Mucosa of rectum (tissue), 2 donors: ENCODE measurements at regions not wholly inside any gene's neighbourhood (a gene's known extent, or its start where the extent isn't known, plus 50 kb on each side); places are given as distances from the start of the nearest gene placed in this dataset.

Experiments used
- H3K27ac ChIP-seq, 2 donors: one replicate each; pipeline ENCODE4 v1.7.0; 2013; ENCODE audit warnings: inconsistent platforms in 2 of 2, low read depth in 2 of 2, low read length in 2 of 2
- H3K27me3 ChIP-seq, 2 donors: one replicate each; pipeline ENCODE4 v1.7.0; 2013; ENCODE audit warnings: low read length in 2 of 2; ENCODE audit not compliant: control insufficient read depth in 2 of 2, insufficient read depth in 2 of 2
- H3K36me3 ChIP-seq, 2 donors: one replicate each; pipeline ENCODE4 v1.7.0; 2013; ENCODE audit warnings: low read length in 2 of 2; ENCODE audit not compliant: control insufficient read depth in 2 of 2, insufficient read depth in 2 of 2
- H3K4me1 ChIP-seq, 2 donors: one replicate each; pipeline ENCODE4 v1.7.0; 2013; ENCODE audit warnings: low read length in 2 of 2, mild to moderate bottlenecking in 1 of 2; ENCODE audit not compliant: control insufficient read depth in 2 of 2, insufficient read depth in 2 of 2
- H3K4me3 ChIP-seq, 2 donors: one replicate each; pipeline ENCODE4 v1.7.0; 2013; ENCODE audit warnings: low read length in 2 of 2
- H3K9ac ChIP-seq, 2 donors: one replicate each; pipeline ENCODE4 v1.7.0; 2013; ENCODE audit warnings: low read length in 2 of 2, low read depth in 1 of 2, mild to moderate bottlenecking in 1 of 2
- H3K9me3 ChIP-seq, 2 donors: one replicate each; pipeline ENCODE4 v1.7.0; 2013; ENCODE audit warnings: low read length in 2 of 2; ENCODE audit not compliant: control insufficient read depth in 2 of 2
- donor health status: healthy.
- donor health status: Normal muscosa, but diverticular disease.

- Histone ChIP-seq H3K4me3 (no peak overlapping the region), H3K9ac (no peak overlapping the region), H3K27me3 (no peaks in the 10 kb centered on the region), H3K27ac (no peak overlapping the region), H3K4me1 (peaks cover 9 to 11% of the 10 kb centered on the region in 2 donors), H3K9me3 (peaks cover 0 to 7% of the 10 kb centered on the region in 2 donors), H3K36me3 (no peaks in the 10 kb centered on the region)
Measured at GRCh38 chr9:108392877-108393276, 462.9 kb downstream of the ACTL7B start.

DNA sequence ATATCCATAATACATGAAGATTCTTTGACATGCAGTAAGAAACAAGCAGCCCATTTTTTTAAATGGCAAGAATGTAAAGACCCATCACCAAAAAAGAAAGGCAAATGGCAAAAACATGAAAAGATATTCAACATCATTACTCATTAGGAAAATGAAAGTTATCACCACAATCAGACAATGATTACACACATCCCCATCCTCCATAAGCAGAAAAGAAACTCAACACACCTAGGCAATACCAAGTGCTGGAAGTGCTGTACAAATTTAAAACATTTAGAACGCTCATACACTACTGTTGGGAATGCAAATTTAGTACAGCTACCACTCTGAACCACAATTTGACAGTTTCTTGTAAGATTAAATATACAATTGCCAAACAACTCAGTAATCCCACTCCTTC is 466.7 kb downstream of the ACTL7B start:
- Histone ChIP-seq H3K9ac (no peak overlapping the region), H3K4me3 (no peak overlapping the region), H3K9me3 (no peaks in the 10 kb centered on the region), H3K27ac (no peak overlapping the region), H3K4me1 (peaks cover 0 to 8% of the 10 kb centered on the region in 2 donors), H3K27me3 (no peaks in the 10 kb centered on the region), H3K36me3 (no peaks in the 10 kb centered on the region)

DNA sequence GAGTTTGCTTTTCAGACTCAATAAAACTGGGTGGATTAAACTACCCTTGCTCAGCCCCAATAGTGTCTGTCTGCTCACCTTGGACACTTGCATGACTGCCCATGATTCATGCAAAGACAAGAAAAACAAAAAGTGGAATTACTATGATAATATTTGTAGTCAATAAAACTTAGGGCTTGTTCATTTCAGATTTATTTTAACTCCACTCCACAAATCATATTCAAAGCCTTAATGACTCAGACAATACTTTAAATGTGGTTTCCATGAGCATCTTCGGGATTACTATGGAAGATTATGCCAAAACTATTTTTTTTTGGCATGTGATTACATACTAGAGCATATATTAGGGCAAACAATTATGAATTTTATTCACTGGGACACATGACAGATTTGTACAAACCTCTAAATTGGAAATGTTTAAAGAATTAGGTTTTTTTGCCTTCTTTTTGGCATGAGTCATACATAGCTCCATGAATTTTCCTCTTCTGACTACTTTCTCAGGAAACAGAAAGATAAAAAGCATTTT is 468.9 kb downstream of the ACTL7B start:
- no peaks in the 10 kb centered on the region for H3K27me3 ChIP-seq
- peaks cover 0 to 8% of the 10 kb centered on the region in 2 donors for H3K4me1 ChIP-seq
- H3K9me3 ChIP-seq = no peaks in the 10 kb centered on the region
- H3K9ac ChIP-seq = no peak overlapping the region
- H3K27ac ChIP-seq = no peak overlapping the region
- H3K36me3 ChIP-seq = no peaks in the 10 kb centered on the region
- no peak overlapping the region for H3K4me3 ChIP-seq

DNA sequence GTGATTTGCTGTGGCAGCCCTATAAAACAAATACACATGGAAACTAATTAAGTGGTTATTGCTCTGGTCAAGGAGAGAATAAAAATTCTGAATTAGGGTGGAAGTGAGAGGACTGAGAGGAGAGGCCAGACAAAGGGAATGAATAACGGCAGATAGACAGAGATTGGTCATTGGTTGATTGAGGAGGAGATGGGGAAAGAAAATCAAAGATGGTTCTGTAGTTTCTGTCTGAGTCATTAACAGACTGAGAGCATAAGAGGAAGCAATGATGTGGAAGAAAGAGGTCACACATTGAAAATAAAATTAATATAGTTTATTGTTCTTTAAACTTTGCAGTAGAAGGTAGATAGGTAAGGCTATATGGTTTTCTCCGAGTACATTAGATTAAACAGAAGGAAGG is 469.8 kb downstream of the ACTL7B start:
- no peak overlapping the region for H3K27ac ChIP-seq
- no peak overlapping the region for H3K4me3 ChIP-seq
- no peaks in the 10 kb centered on the region for H3K27me3 ChIP-seq
- peaks cover 0 to 8% of the 10 kb centered on the region in 2 donors for H3K4me1 ChIP-seq
- no peak overlapping the region for H3K9ac ChIP-seq
- no peaks in the 10 kb centered on the region for H3K9me3 ChIP-seq
- no peaks in the 10 kb centered on the region for H3K36me3 ChIP-seq

- no peak overlapping the region for H3K27ac ChIP-seq
- no peaks in the 10 kb centered on the region for H3K9me3 ChIP-seq
- no peak overlapping the region for H3K9ac ChIP-seq
- H3K27me3 ChIP-seq = no peaks in the 10 kb centered on the region
- no peaks in the 10 kb centered on the region for H3K36me3 ChIP-seq
- H3K4me3 ChIP-seq = no peak overlapping the region
- peaks cover 0 to 8% of the 10 kb centered on the region in 2 donors for H3K4me1 ChIP-seq
Measured at GRCh38 chr9:108383796-108384195, 472.0 kb downstream of the ACTL7B start.

DNA sequence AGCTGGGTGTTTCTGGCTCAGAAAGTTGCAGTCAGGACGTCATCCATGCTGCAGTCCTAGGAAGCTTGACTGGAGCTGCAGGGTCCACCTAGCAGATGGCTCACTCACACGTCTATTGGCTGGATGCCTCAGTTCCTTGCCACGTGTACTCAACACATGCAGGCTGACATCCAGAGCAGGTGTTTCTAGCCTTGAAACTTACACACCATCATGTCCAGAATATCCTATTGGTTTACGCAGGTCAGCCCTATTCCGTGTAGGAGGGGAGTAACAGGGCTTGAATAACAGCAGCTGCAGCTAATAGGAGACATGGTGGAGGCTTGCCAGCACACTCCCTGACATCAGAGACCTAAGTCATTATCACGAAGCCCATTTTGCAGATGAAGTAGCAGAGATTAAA is 473.5 kb downstream of the ACTL7B start:
- no peaks in the 10 kb centered on the region for H3K27me3 ChIP-seq
- no peaks in the 10 kb centered on the region for H3K9me3 ChIP-seq
- H3K4me3 ChIP-seq = no peak overlapping the region
- H3K4me1 ChIP-seq = peaks cover 0 to 8% of the 10 kb centered on the region in 2 donors
- H3K36me3 ChIP-seq = no peaks in the 10 kb centered on the region
- H3K9ac ChIP-seq = no peak overlapping the region
- H3K27ac ChIP-seq = no peak overlapping the region

DNA sequence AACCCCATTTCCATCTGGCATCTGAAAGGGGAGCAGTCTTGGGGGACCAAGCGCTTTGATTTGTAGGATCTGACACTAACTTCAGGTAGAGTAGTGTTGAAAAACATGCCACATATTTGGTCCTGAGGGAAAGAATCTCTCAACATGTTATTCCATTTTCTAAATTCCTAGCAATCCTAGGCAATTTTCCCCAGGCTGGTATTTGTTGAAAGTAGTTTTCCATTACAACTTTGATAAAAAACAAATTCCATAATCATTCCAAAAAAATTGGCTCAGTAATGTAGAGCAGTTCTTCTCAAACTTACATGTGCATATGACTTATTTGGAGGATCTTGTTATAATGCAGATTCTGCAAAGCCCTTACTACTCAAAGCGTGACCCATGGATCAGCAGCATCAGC is 477.9 kb downstream of the ACTL7B start:
- no peak overlapping the region for H3K4me3 ChIP-seq
- H3K4me1 ChIP-seq = no peaks in the 10 kb centered on the region
- H3K36me3 ChIP-seq = no peaks in the 10 kb centered on the region
- H3K9me3 ChIP-seq = no peaks in the 10 kb centered on the region
- H3K27ac ChIP-seq = no peak overlapping the region
- H3K27me3 ChIP-seq = no peaks in the 10 kb centered on the region
- no peak overlapping the region for H3K9ac ChIP-seq

- Histone ChIP-seq H3K4me3 (no peak overlapping the region), H3K9me3 (no peaks in the 10 kb centered on the region), H3K9ac (no peak overlapping the region), H3K27ac (no peak overlapping the region), H3K27me3 (no peaks in the 10 kb centered on the region), H3K36me3 (no peaks in the 10 kb centered on the region), H3K4me1 (no peaks in the 10 kb centered on the region)
Measured at GRCh38 chr9:108377382-108377781, 478.4 kb downstream of the ACTL7B start.

DNA sequence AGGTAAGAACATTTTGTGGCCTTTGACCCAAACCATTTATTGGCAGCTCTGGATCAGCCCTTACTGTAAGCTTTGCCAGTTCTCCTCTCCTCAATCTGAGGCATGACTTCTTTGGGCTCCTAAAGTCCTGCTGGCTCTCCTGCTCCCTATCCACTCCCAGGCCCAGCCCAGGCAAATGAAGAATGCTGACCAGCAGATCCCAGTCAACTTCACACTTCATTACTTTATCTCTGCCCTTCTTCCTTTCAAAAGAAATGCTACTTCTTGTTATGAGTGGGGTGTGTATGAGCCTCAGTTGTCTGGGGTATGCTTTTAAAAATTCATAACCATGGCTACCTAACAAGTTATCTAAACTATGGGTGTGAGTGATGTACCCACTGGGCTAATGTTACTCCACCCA is 479.6 kb downstream of the ACTL7B start:
- no peaks in the 10 kb centered on the region for H3K36me3 ChIP-seq
- no peak overlapping the region for H3K4me3 ChIP-seq
- H3K4me1 ChIP-seq = no peaks in the 10 kb centered on the region
- no peaks in the 10 kb centered on the region for H3K27me3 ChIP-seq
- no peak overlapping the region for H3K9ac ChIP-seq
- no peaks in the 10 kb centered on the region for H3K9me3 ChIP-seq
- H3K27ac ChIP-seq = no peak overlapping the region

- H3K36me3 ChIP-seq = no peaks in the 10 kb centered on the region
- H3K27me3 ChIP-seq = no peaks in the 10 kb centered on the region
- no peaks in the 10 kb centered on the region for H3K4me1 ChIP-seq
- H3K9me3 ChIP-seq = no peaks in the 10 kb centered on the region
- no peak overlapping the region for H3K9ac ChIP-seq
- no peak overlapping the region for H3K4me3 ChIP-seq
- H3K27ac ChIP-seq = no peak overlapping the region
Measured at GRCh38 chr9:108374626-108375025, 481.2 kb downstream of the ACTL7B start.

GRCh38 chr9:108367188-108367587 is 488.6 kb downstream of the ACTL7B start:
- H3K9me3 ChIP-seq = no peaks in the 10 kb centered on the region
- H3K27ac ChIP-seq = no peak overlapping the region
- H3K4me1 ChIP-seq = no peaks in the 10 kb centered on the region
- H3K4me3 ChIP-seq = no peak overlapping the region
- no peaks in the 10 kb centered on the region for H3K36me3 ChIP-seq
- no peaks in the 10 kb centered on the region for H3K27me3 ChIP-seq
- H3K9ac ChIP-seq = no peak overlapping the region
